HEK293T (cell line): ENCODE measurements at regions not wholly inside any gene's neighbourhood (a gene's known extent, or its start where the extent isn't known, plus 50 kb on each side); places are given as distances from the start of the nearest gene placed in this dataset.

Experiments
- FOXA1 ChIP-seq: fragments of 450-650 bp; IDR thresholded peaks from 2 replicates; pipeline ENCODE4 v1.6.1; 2016; ENCODE audit warnings: mild to moderate bottlenecking
- FOXM1 ChIP-seq: fragments of 450-650 bp; IDR thresholded peaks from 2 replicates; pipeline ENCODE4 v1.6.1; 2017; ENCODE audit warnings: mild to moderate bottlenecking, borderline replicate concordance

GRCh38 chr4:26083987-26084386 is 170.0 kb downstream of the SMIM20 start:
- TF ChIP-seq FOXM1 (no peak), FOXA1 (no peak)
